HepG2 (cell line): ENCODE measurements at regions not wholly inside any gene's neighbourhood (a gene's known extent, or its start where the extent isn't known, plus 50 kb on each side); places are given as distances from the start of the nearest gene placed in this dataset.

ENCODE experiments used
- ATAC-seq: fragments of 200-7000 bp; cut with Tn5 transposase; 3 replicates; pipeline ENCODE4 v1.9.1; 2020; ENCODE audit warnings: mild to moderate bottlenecking, moderate library complexity
- BruUV-seq: library from RNA; stranded (reverse); fragments of 400-500 nt; replicated peaks from 2 replicates; lab custom pipeline; 2021; lab: Mats Ljungman, UMichigan
- CTCF ChIA-PET: fragments of 300-600 bp; formaldehyde crosslinking; extraction: SDS; loops from one replicate; lab custom pipeline; 2021; ENCODE audit warnings: low total read pairs, inconsistent platforms, low intra/inter-chr PET ratio; lab: Yijun Ruan, JAX
- POLR2A ChIA-PET: fragments of 350-600 bp; sonication (Branson Sonifier 250); formaldehyde crosslinking; loops from one replicate; lab custom pipeline; 2020; ENCODE audit warnings: antibody characterized with exemption, inconsistent platforms; lab: Yijun Ruan, JAX
- DNase-seq: peaks from one replicate; pipeline ENCODE4 v3.0.0-alpha.2; 2015; ENCODE audit warnings: low spot score
- FAIRE-seq: peaks from 3 replicates; lab custom pipeline; 2011; peaks lifted over from hg19 to GRCh38; lab: Jason Lieb, UNC
- H2AFZ ChIP-seq: one replicate; pipeline ENCODE4 v1.6.1; 2011; ENCODE audit warnings: low read length, inconsistent platforms
- H3K27ac ChIP-seq: fragments of 300-600 bp; 3 replicates; pipeline ENCODE4 v1.8.0; 2011; ENCODE audit warnings: mixed run types, mild to moderate bottlenecking, mixed read lengths, low read length, inconsistent platforms; ENCODE audit not compliant: insufficient read depth; ENCODE audit errors: extremely low read length
- H3K27me3 ChIP-seq, 2 experiments: fragments of 200-600 bp in 1 of 2; 2 replicates in 1 of 2; 3 replicates in 1 of 2; pipeline versions ENCODE4 v1.6.0 to v1.8.0; 2011; ENCODE audit warnings: low read length in 2 of 2, mild to moderate bottlenecking in 2 of 2, moderate library complexity in 2 of 2, inconsistent platforms in 1 of 2; ENCODE audit not compliant: insufficient read depth in 2 of 2, control insufficient read depth in 1 of 2
- H3K36me3 ChIP-seq, 2 experiments: fragments of 200-600 bp in 1 of 2; replicated peaks in 1 of 2; 2 replicates in 1 of 2; 3 replicates in 1 of 2; pipeline versions ENCODE4 v1.5.1 to v1.8.0; 2011; ENCODE audit warnings: low read length in 2 of 2, inconsistent platforms in 1 of 2; ENCODE audit not compliant: insufficient read depth in 2 of 2, control insufficient read depth in 1 of 2
- H3K4me1 ChIP-seq: 2 replicates; pipeline ENCODE4 v1.5.1; 2012; ENCODE audit warnings: low read length, inconsistent platforms; ENCODE audit not compliant: insufficient read depth
- H3K4me2 ChIP-seq: 2 replicates; pipeline ENCODE4 v1.6.0; 2011; ENCODE audit warnings: low read depth, low read length, inconsistent platforms
- H3K4me3 ChIP-seq, 3 experiments: fragments of 200-600 bp in 1 of 3; sonication (generic), shearing (Covaris generic) in 1 of 3; replicated peaks in 1 of 3; 2 replicates each; pipeline ENCODE4 v1.5.1; 2011 to 2016; ENCODE audit warnings: low read length in 3 of 3, inconsistent platforms in 2 of 3, low read depth in 2 of 3, mild to moderate bottlenecking in 2 of 3, control low read depth in 1 of 3, mixed read lengths in 1 of 3; ENCODE audit not compliant: insufficient read depth in 1 of 3
- H3K79me2 ChIP-seq: one replicate; pipeline ENCODE4 v1.6.1; 2011; ENCODE audit warnings: low read length, inconsistent platforms; ENCODE audit not compliant: insufficient read depth
- H3K9ac ChIP-seq: 2 replicates; pipeline ENCODE4 v1.6.0; 2011; ENCODE audit warnings: mild to moderate bottlenecking, low read depth, low read length, inconsistent platforms; ENCODE audit not compliant: insufficient read depth
- H3K9me3 ChIP-seq: 2 replicates; pipeline ENCODE4 v1.5.1; 2012; ENCODE audit warnings: mild to moderate bottlenecking, low read length
- H4K20me1 ChIP-seq: 2 replicates; pipeline ENCODE4 v1.6.0; 2011; ENCODE audit warnings: inconsistent platforms, mild to moderate bottlenecking, low read length, moderate library complexity; ENCODE audit not compliant: insufficient read depth
- CSRNP1 ChIP-seq: sonication (generic); formaldehyde crosslinking; IDR thresholded peaks from 2 replicates; pipeline ENCODE4 v1.8.1; 2023; ENCODE audit warnings: mild to moderate bottlenecking, missing genetic modification reagents
- ETV5 ChIP-seq: IDR thresholded peaks from 2 replicates; pipeline ENCODE4 v1.6.1; 2018; ENCODE audit warnings: missing biosample characterization, missing genetic modification reagents, inconsistent platforms, borderline replicate concordance
- HINFP ChIP-seq: sonication (generic); formaldehyde crosslinking; IDR thresholded peaks from 2 replicates; pipeline ENCODE4 v1.4.0; 2020; ENCODE audit warnings: low read depth, mild to moderate bottlenecking, missing genetic modification reagents
- HMGA1 ChIP-seq: sonication (generic); formaldehyde crosslinking; conservative IDR thresholded peaks from 2 replicates; pipeline ENCODE4 v1.4.0; 2020; ENCODE audit warnings: missing genetic modification reagents
- HOXA3 ChIP-seq: sonication (generic); formaldehyde crosslinking; IDR thresholded peaks from 2 replicates; pipeline ENCODE4 v1.5.0; 2020; ENCODE audit warnings: missing genetic modification reagents
- KLF9 ChIP-seq: IDR thresholded peaks from 2 replicates; pipeline ENCODE4 v1.6.1; 2016; ENCODE audit warnings: low read depth
- MAFF ChIP-seq: IDR thresholded peaks from 2 replicates; pipeline ENCODE4 v1.6.1; 2011; ENCODE audit warnings: low read depth, low read length, improper control_type of control experiment
- MAFK ChIP-seq, 2 experiments: IDR thresholded peaks in 1 of 2; conservative IDR thresholded peaks in 1 of 2; 2 replicates each; pipeline ENCODE4 v1.6.1; 2011; ENCODE audit warnings: improper control_type of control experiment in 2 of 2, low read length in 2 of 2
- MXD1 ChIP-seq: sonication (generic); formaldehyde crosslinking; IDR thresholded peaks from 2 replicates; pipeline ENCODE4 v1.4.0; 2020; ENCODE audit warnings: mild to moderate bottlenecking, missing genetic modification reagents
- MZF1 ChIP-seq: sonication (generic); formaldehyde crosslinking; IDR thresholded peaks from 2 replicates; pipeline ENCODE4 v1.8.1; 2023; ENCODE audit warnings: mild to moderate bottlenecking, missing genetic modification reagents, borderline replicate concordance
- RFXAP ChIP-seq: sonication (generic); formaldehyde crosslinking; IDR thresholded peaks from 2 replicates; pipeline ENCODE4 v1.4.0; 2020; ENCODE audit warnings: missing genetic modification reagents, borderline replicate concordance
- TBX2 ChIP-seq: sonication (generic); formaldehyde crosslinking; IDR thresholded peaks from 2 replicates; pipeline ENCODE4 v1.5.0; 2020; ENCODE audit warnings: missing genetic modification reagents, mild to moderate bottlenecking, borderline replicate concordance
- ZBTB39 ChIP-seq: sonication (generic); formaldehyde crosslinking; IDR thresholded peaks from 2 replicates; pipeline ENCODE4 v1.5.0; 2020; ENCODE audit warnings: missing genetic modification reagents
- ZKSCAN8 ChIP-seq: IDR thresholded peaks from 2 replicates; pipeline ENCODE4 v1.6.1; 2016; ENCODE audit warnings: borderline replicate concordance, missing genetic modification reagents, missing compliant biosample characterization
- ZNF44 ChIP-seq: sonication (generic); formaldehyde crosslinking; IDR thresholded peaks from 2 replicates; pipeline ENCODE4 v1.5.1; 2020; ENCODE audit warnings: mild to moderate bottlenecking, missing genetic modification reagents
- WGBS: methylation state at CpG from one replicate; pipeline ENCODE4 v1.1.6; 2017; ENCODE audit warnings: low lambda C conversion rate; 5-methylcytosine and 5-hydroxymethylcytosine counted together
- in situ Hi-C: cut with HindIII; loops from 2 replicates; pipeline ENCODE4 v1.10.0; 2017; ENCODE audit warnings: low pct_unique_long_range_greater_than_20kb; ENCODE audit not compliant: extremely low pct_ligation_motif_present
- intact Hi-C: fragments of 100-400 bp; cut with micrococcal nuclease; formaldehyde crosslinking; loops from one replicate; pipeline ENCODE4 v1.10.0; 2022; ENCODE audit not compliant: unreplicated experiment

- ChIA-PET POLR2A (no interaction called here), CTCF (no interaction called here)
- H3K27me3 ChIP-seq, result no peaks in the 10 kb centered on the region; a peak in 1 of 5 replicates
- ATAC-seq (no peak), DNase-seq (no peak), FAIRE-seq (no peak)
- peak; percentile 82 for TF ChIP-seq MAFF
- TF ChIP-seq MAFK (conservative IDR thresholded peaks at IDR 0.05 in 1 of 2, IDR thresholded peaks at IDR 0.05 in 1 of 2; ENCODE audit: low read length in 2 of 2), result peak; percentile 58 to 86
- no peak for TF ChIP-seq TBX2
- H2AFZ ChIP-seq, result no peak overlapping the region
- BruUV-seq, result no TSS peak
- intact Hi-C loops, result no loop called here
- peaks cover 27% of the 10 kb centered on the region; the same call in 1 of the 2 replicates for H3K9me3 ChIP-seq
- no peaks in the 10 kb centered on the region for H4K20me1 ChIP-seq
- no peak overlapping the region for H3K27ac ChIP-seq
- in situ Hi-C loops, result no loop called here
- H3K4me1 ChIP-seq, result no peaks in the 10 kb centered on the region
- no peaks in the 10 kb centered on the region for H3K79me2 ChIP-seq
- no peak overlapping the region for H3K9ac ChIP-seq
- no peak overlapping the region for H3K4me2 ChIP-seq
- H3K36me3 ChIP-seq, result no peaks in the 10 kb centered on the region
- H3K4me3 ChIP-seq, result no peak overlapping the region
These were observed 517.7 kb downstream of the RERGL start for GRCh38 chr12:17572250-17572649.

GRCh38 chr12:17571047-17571446 lies 518.9 kb downstream of the RERGL start:
- Histone ChIP-seq H3K4me3 (no peak overlapping the region), H3K36me3 (no peaks in the 10 kb centered on the region), H3K27ac (no peak overlapping the region), H3K4me2 (no peak overlapping the region), H3K79me2 (no peaks in the 10 kb centered on the region), H3K27me3 (no peaks in the 10 kb centered on the region; a peak in 1 of 5 replicates), H2AFZ (no peak overlapping the region), H3K9me3 (peaks cover 27% of the 10 kb centered on the region; the same call in 1 of the 2 replicates), H4K20me1 (no peaks in the 10 kb centered on the region), H3K4me1 (no peaks in the 10 kb centered on the region), H3K9ac (no peak overlapping the region)
- 0% methylated on average over 2 of the region's 2 CpGs for WGBS
- ChIA-PET POLR2A (no interaction called here), CTCF (no interaction called here)
- no TSS peak for BruUV-seq
- no peak for DNase-seq
- FAIRE-seq, result no peak
- intact Hi-C loops, result no loop called here
- in situ Hi-C loops, result no loop called here
- ATAC-seq, result no peak
- TF ChIP-seq KLF9 (CRISPR knock-in tag), result no peak
- no peak for TF ChIP-seq RFXAP (CRISPR knock-in tag)
- no peak for TF ChIP-seq ZNF44
- TF ChIP-seq HINFP, result no peak
- TF ChIP-seq HOXA3 (CRISPR knock-in tag), result no peak
- TF ChIP-seq ZBTB39 (CRISPR knock-in tag), result no peak
- no peak for TF ChIP-seq ZKSCAN8
- TF ChIP-seq MZF1 (CRISPR knock-in tag), result no peak
- no peak for TF ChIP-seq HMGA1
- TF ChIP-seq ETV5 (CRISPR knock-in tag), result no peak
- no peak for TF ChIP-seq MXD1 (CRISPR knock-in tag)
- TF ChIP-seq CSRNP1 (CRISPR knock-in tag), result no peak
